ENCODE measurements at regions not wholly inside any gene's neighbourhood (a gene's known extent, or its start where the extent isn't known, plus 50 kb on each side); places are given as distances from the start of the nearest gene placed in this dataset.

DNA sequence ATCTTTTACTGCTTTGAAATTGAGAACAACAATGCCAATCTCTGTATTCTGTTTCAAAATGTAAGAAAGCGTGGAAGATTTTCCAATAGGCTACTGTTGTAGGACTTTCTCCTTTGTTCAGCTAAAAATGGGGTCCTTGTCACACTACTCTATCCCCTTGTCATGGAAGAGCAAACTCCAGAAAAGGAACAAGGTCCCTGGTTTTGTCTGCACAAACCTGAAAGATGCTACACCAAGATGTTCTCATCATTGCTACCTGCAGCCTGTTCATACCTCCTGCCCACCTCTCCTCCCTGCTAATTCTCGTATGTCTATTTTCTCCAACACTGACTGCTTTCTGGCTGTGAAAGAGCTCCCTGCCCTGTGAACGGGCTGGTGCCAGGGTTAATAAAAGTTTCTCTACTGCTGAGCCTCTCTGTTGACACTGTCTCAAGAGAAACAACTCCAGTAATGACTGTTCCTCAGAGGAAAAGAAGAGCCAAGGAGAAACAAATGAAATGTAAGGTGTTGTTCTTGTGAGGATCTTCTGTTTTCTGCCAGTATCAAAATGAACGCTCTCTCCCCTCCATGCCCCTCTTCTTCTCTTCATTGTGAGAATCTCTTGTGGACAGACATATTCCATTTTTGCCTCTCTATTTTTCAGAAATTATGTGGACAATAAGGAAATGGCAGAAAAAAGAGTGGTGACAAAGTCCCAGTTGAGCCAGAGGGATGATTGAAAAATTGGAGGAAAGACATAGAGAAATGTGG, 287.1 kb downstream of the ADGB start:
- no peak for ATAC-seq (ENCODE audit: poor library complexity)
- intact Hi-C loops (cut with DNase I) = no loop called here

DNA sequence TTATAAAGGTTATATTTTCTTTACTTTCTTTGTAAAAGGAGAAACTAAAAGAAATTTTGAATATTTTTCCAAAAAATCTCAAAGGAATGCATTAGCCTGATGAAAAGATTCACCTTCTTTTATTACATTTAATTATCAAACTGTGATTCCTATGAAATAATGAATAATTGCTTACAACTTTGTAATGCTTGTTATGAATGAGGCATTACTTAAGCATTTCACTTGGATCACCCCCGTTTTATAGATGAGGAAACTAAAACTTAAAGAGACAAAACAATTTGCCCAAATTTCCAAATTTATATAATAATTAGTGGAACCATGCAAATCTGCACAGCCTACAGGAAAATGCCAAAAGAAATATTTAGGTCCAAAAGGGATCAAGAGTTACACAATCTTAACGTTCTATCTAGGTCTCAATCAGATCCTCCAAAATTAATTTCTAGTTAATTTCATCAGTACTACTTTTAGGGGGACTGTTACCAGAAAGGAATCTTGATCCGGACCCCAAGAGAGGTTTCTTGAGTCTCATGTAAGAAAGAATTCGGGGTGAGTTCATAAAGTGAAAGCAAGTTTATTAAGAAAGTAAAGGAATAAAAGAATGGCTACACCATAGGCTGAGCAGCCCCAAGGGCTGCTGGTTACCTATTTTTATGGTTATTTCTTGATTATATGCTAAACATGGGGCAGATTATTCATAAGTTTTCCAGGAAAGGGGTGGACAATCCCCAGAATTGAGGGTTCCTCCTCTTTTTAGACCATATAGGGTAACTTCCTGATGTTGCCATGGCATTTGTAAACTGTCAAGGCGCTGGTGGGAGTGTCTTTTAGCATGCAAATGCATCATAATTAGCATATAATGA, 288.0 kb downstream of the ADGB start:
- intact Hi-C loops (cut with DNase I) = no loop called here
- ATAC-seq (ENCODE audit: poor library complexity) = no peak
- DNase-seq = no peak

More for the DNA sequence above, 287.1 kb downstream of the ADGB start:
- no peak for DNase-seq

DNA sequence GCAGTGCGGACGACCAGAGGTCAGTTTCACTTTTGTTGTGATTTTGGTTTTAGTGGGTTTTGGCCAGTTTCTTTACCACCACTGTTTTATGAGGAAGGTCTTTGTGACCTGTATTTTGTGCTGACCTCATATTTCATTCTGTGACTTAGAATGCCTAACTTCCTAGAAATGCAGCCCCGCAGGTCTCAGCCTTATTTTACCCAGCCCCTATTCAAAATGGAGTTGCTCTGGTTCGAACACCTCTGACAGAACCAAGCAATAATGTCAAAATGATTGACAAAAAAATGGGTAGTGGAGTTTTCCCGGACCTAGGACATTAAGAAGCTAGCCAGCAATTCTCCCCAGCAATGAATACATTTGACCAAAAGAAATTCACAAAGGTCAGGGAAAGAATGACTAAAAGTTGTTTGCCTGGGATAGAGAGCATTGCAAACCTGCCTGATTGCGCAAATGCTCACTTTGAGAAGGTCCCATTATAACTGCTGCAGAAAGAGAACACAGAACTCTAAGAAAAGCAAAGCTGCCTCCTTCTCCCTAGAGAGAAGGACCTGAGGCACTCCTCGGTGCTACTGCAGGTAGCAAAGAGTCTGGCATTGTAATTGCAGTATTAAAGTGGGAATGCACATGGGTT, 288.8 kb downstream of the ADGB start:
- intact Hi-C loops (cut with DNase I) = no loop called here
- ATAC-seq (ENCODE audit: poor library complexity) (no peak), DNase-seq (no peak)

DNA sequence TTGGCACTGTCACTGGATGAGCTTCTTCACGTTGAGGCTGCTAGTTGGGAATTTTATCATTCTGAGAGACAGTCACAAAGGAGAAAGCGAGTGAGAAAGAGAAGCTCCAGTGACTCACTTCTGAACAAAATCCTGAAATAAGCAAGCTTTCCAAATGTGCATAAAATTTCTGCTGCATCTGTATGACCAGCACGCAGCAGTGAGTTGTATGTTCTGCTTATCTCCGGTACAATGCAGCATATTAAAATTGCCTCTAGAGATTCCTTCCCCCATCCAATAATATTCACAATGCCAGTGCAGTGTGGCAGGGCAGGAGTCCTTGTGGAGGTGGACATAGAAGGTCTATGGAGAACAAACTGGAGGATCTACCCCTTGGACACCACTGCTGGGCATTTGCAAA, 290.5 kb downstream of the ADGB start:
- intact Hi-C loops (cut with DNase I) = no loop called here
- ATAC-seq (ENCODE audit: poor library complexity) (no peak), DNase-seq (no peak)

DNA sequence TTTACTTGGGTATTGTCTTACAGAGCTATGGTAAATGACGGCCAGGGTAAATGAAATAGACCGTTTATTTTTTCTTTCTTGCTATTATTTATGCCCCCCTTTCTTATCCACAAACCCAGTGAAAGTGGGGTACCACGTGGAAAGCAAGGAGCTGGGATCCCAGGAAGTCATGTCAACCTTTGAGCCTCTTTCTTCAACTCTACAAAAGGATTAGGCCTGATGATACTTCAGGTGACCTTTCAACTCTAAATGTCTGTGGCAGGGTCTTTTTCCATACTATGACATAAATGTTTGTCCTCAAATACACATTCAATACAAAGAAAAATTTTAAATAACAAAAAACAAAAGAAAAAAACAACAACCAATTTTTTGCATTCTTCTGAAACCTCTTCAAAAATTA, 291.4 kb downstream of the ADGB start:
- ATAC-seq (ENCODE audit: poor library complexity) (no peak), DNase-seq (no peak)
- intact Hi-C loops (cut with DNase I) = no loop called here

DNA sequence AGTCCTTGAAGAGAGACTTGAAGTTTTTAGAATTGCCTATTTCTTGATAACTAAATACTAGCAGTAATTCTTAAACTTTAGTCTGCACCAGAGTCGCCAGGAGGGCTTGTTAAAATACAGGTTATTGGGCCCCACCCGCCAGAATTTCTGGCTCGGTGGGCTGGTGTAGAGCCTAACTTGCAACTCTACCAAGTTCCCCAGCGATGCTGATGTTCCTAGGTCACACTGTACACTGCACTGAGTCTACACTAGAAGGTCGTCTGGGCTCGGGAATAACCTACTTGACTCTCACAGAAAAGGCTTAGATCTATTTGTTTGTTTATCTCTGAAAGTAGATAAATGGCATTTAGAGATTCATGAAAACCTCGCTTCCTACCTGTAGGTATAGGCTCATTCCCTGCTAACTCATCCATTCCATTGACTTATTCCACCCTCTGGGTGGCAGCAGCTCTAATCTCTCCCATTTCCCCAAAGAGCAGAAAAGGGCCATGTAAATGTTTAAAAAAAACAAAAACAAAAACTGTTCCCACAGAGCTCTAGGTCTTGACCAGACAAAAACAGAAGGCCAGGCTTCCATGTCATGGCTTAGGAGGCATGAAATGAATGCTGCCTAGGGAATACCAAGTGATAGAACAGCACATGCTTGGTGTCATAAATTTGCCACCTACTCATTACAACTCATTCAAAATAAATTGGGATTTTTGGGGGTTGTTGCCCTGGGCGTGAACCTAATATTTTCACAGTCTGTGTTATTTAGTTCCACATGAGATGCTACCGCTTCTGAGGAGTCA, 292.1 kb downstream of the ADGB start:
- ATAC-seq (ENCODE audit: poor library complexity) (no peak), DNase-seq (no peak)
- intact Hi-C loops (cut with DNase I) = no loop called here

DNA sequence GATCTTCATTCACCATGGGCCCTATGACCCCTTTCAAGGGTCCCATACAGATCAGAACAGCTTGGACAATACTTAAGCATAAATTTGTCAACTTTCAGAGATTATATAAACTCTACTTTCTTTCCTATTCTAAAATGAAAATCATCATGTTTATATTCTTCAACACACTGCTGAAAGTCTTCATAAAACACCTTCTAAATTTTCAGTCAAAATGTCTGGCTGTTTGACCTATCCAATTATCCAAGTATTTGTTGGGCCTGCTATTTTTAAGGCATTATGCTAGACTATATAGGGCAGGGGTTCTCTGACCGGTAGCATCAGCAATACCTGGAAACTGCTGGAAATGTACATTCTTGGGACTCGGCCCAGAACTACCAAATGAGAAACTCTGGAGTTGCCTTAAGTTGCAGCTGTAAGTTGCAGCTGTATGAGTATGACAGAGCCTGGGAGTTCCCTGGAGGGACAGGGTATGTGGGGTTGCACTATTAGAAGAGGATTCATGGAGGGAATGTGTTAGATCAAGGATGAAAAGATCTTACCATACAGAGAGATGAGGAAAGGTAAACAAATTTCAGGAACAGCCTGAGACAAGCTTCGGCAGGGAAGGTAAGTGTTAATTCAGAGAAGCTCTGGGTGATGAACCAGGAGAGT, 293.0 kb downstream of the ADGB start:
- DNase-seq (no peak), ATAC-seq (ENCODE audit: poor library complexity) (no peak)
- intact Hi-C loops (cut with DNase I) = no loop called here

DNA sequence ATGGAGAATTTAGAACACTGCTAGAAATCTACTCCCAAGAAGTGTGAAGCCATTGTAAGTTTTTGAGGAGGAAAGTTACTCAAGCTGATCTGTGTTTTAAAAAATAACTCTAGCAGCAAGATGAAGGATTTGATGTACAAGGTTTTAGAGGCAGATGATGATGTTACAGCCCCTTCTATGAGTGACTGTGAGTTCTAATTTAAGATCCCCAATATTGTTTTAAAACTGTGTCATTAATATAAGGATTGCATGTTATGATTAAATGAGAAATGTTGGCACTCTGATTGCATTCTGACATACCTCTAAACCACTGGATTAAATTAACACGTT, 293.5 kb downstream of the ADGB start:
- DNase-seq = no peak
- no peak for ATAC-seq (ENCODE audit: poor library complexity)
- intact Hi-C loops (cut with DNase I) = no loop called here

DNA sequence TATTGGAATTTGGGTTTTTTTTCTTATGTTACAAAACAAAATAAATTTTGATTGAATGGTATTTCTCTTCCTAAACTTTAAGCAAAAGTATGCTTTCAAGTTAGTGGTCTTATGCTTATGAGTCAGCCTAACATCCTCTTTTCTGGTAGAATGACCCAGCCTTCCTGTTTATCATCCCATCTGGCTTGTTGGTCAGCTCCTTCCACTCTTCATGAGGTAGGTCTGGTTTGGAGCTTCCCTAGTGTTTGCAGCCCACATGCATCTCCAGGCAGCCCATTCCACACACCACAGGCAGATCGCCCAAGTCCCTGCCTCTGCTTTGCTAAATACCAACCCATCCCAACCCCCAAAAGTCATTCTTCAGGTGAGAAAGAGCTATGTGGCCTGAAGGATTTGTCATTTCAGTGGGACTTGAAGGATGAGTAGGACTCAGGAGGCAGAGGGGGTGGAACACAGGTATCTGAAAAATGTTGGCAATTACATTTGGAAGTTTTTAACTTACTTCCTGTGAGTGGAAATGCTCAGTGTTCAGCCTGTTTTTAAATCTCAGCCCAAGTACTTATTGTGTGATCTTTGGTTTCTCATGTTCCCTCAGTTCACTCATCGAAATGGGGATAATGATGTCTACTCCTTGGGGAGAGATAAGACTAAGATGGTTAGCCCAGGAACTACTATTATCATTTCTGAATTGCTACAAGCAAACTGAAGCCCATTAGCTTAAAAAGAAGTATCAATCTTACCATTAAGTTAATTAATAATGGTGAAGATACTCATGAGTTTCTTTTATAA, 294.0 kb downstream of the ADGB start:
- DNase-seq (no peak), ATAC-seq (ENCODE audit: poor library complexity) (no peak)
- intact Hi-C loops (cut with DNase I) = no loop called here

DNA sequence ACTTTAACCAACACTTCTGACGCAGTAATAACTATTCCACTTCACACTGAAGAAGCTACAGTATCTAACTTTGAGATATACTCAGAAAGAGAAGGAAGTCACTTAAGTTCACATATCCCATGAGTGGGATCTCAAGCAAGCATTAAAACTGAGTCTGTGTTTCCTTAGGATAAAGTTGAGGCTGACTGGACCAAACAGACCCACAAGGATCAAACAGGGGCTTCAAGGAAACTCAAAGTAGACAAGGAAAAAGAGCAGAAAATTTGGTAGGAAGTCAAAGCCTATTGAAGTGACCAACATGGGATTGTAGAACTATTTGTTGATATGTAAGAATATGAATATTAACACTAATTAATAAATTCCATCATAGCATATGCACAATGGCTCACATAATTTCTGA, 294.9 kb downstream of the ADGB start:
- intact Hi-C loops (cut with DNase I) = no loop called here
- DNase-seq (no peak), ATAC-seq (ENCODE audit: poor library complexity) (no peak)

DNA sequence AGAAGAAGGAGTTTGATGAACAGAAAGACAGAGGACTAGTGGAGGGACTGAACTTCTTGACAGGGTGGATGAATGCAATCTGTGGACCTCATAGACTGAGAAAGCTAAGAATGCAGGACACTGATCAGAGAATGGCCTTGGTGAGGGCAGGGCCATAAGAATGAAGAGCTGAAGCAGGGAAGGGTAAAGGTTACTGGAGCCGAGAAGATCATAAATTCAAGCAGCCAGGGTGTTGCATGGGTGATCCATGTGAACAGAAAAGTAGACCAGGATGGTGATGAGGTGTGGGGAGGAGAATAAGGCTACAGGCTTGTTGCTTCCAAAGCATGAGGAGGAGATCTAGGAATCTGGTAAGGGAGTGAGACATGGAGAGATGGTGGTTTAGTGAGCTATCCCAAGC, 295.9 kb downstream of the ADGB start:
- intact Hi-C loops (cut with DNase I) = no loop called here
- DNase-seq = no peak
- no peak for ATAC-seq (ENCODE audit: poor library complexity)

DNA sequence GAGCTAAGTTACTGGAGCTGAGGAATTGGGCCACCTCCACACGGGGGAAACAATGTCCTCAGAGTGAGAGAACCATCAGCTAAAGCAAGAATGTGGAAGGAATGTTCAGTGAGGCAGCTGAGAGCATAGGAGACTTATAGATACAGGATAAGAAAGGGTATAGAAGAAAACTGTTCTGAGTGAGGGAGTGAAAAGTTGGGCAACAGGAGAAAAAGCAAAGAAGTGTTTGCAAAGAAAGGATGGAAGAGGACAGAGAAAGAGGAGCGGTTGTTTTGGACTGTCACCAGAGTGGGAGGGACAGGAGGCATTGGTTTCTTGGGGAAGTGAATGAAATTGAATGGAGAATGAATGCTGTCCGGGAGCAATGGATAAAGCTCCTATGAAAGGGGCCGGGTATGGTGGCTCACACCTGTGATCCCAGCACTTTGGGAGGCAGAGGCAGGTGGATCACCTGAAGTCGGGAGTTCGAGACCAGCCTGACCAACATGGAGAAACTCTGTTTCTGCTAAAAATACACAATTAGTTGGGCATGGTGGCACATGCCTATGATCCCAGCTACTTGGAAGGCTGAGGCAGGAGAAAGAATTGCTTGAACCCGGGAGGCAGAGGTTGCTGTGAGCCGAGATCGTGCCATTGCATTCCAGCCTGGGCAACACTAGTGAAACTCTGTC, 296.5 kb downstream of the ADGB start:
- DNase-seq (no peak), ATAC-seq (ENCODE audit: poor library complexity) (no peak)
- intact Hi-C loops (cut with DNase I) = no loop called here

DNA sequence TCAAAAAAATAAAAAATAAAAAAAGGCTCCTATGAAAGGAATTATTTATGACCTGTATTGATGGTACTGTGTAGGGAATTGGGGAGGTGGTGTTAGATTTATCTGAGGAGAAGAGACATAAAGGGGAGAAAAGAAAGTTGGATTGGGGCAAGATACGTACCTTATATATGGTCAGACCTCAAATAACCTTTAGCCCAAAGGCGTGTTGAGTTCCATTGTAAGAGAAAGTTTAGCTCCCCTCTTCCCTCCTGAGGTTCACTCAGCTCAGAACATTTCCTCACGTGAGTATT, 296.9 kb downstream of the ADGB start:
- intact Hi-C loops (cut with DNase I) = no loop called here
- DNase-seq (no peak), ATAC-seq (ENCODE audit: poor library complexity) (no peak)

DNA sequence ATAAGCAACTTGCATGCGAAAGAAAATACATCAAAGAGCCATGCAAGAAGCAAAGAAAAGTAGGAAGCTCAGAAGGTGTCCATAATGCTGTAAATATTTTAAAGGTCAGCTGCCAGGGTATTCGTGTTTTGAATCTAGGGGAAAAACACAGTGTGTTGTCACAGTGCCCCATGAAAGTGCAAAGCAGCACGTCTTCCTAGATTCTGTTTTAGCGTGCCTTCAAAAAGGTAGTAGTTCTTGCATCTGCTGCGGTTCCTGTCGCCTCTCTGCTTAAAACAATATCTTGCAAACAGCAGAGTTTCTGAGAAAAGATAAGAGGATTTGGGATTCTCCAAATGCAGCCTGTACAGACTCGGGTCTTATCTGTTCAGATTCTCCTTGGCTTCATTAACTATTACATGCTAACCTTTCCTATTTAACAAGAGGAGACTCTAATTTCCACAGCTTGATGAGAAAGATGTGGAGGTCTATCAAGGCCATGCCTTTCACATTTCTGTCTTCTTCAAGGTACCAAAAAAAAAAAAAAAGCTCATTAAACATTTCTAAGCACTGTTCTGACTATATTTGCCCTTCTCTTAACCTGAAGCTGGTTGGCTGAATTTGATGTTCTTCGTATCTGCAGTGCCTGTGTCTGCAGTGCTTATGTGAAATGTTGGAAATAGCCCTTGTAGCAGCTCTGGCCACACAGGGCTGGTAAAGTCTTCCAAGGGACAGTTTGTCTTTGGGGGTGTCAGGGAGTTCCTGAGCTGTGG, 297.5 kb downstream of the ADGB start:
- DNase-seq (no peak), ATAC-seq (ENCODE audit: poor library complexity) (no peak)
- intact Hi-C loops (cut with DNase I) = no loop called here

DNA sequence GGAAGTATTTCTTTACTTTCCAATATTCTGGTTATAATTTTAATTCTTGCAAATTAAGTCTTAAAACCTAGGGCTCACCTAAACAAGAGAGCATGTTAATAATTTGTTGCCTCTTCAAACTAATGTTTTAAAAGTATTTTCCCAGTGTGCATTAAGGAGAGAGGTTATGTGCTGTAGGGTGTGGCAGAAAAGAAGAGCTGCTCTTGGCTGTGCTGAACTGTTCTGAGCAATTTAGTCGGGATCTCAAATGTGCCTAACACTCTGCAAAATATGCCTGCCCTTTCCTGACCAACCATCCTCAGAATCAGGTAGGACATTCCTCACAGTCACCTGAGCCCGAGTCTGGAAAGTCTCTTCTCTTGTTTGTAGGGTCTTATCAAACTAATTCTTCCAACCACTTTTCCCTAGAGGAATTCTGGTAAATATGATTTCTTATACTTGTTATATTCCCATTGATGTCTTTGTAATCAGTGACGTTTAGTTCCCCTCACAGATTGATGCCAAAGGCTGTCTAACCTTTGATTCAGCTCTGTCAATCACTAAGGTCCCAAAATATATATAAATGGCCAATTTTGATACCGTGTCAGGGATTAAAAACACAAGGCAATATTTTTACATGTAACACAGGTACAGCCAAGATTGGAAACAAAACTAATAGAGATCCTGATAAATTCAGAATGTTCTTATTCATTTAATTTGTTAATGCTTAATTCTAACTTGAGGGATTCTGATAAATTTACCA, 298.4 kb downstream of the ADGB start:
- DNase-seq (no peak), ATAC-seq (ENCODE audit: poor library complexity) (no peak)
- intact Hi-C loops (cut with DNase I) = no loop called here

DNA sequence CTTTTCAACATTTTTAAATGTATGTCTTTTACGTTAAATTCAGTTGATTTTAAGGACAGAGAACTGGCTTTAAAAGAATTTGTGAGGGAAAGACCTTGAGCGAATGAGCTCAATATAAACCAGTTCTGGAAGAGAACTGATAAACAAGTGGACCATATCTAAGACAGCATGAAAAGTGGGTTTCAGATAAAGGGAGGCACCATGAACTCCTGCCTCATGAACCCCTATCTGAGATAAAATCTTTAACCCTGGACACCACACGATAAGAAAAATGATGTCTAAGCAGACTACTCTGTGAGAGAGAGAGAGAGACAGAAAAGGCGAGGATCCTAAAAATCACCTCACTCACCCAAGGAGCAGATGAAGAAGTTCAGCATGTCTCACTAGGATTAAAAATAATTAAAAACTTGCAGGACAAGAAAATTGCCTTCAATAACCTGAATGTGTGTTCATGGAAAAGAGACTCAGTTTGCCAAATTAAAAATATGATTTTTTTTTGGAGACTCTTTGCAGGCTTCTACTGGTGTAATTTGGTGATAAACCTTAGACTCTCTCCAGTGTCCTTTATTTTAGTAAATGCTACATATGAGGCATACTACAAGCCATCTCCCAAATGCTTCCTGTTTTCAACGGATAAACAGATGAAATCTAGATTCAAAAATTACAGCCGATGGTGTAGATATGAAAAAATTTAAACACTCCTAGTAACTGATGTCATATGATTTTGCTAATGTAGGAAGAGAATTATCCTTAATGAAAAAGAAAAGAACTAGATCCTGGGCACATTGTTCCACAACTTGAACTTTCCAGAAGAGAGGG, 299.5 kb downstream of the ADGB start:
- no peak for ATAC-seq (ENCODE audit: poor library complexity)
- no peak for DNase-seq
- intact Hi-C loops (cut with DNase I) = no loop called here

Measured in Right ventricle myocardium superior (tissue), 1 donor.